ENCODE measurements at regions not wholly inside any gene's neighbourhood (a gene's known extent, or its start where the extent isn't known, plus 50 kb on each side); places are given as distances from the start of the nearest gene placed in this dataset.

- no peak for DNase-seq (ENCODE audit: low read depth in 3 of 3, low spot score in 2 of 3)
These were observed 558.7 kb downstream of the SPRY1 start for GRCh38 chr4:123955167-123955800.

GRCh38 chr4:123956204-123956603 lies 559.6 kb downstream of the SPRY1 start:
- DNase-seq (ENCODE audit: low read depth in 3 of 3, low spot score in 2 of 3), result no peak

- no peak for DNase-seq (ENCODE audit: low read depth in 3 of 3, low spot score in 2 of 3)
These were observed 570.6 kb downstream of the SPRY1 start for GRCh38 chr4:123966990-123967769.

GRCh38 chr4:123972031-123972430 lies 575.4 kb downstream of the SPRY1 start:
- DNase-seq (ENCODE audit: low read depth in 3 of 3, low spot score in 2 of 3), result no peak

GRCh38 chr4:123974386-123975149 lies 578.0 kb downstream of the SPRY1 start:
- no peak for DNase-seq (ENCODE audit: low read depth in 3 of 3, low spot score in 2 of 3)

- peak in 1 of 3 donors; percentile 32 for DNase-seq (ENCODE audit: low read depth in 3 of 3, low spot score in 2 of 3)
These were observed 579.7 kb downstream of the SPRY1 start for GRCh38 chr4:123976285-123976684.

- no peak for DNase-seq (ENCODE audit: low read depth in 3 of 3, low spot score in 2 of 3)
These were observed 580.2 kb downstream of the SPRY1 start for GRCh38 chr4:123976819-123977218.

GRCh38 chr4:123977641-123978081 lies 581.1 kb downstream of the SPRY1 start:
- no peak for DNase-seq (ENCODE audit: low read depth in 3 of 3, low spot score in 2 of 3)

- DNase-seq (ENCODE audit: low read depth in 3 of 3, low spot score in 2 of 3), result no peak
These were observed 582.0 kb downstream of the SPRY1 start for GRCh38 chr4:123978637-123979036.

- no peak for DNase-seq (ENCODE audit: low read depth in 3 of 3, low spot score in 2 of 3)
These were observed 584.2 kb downstream of the SPRY1 start for GRCh38 chr4:123980736-123981300.

- DNase-seq (ENCODE audit: low read depth in 3 of 3, low spot score in 2 of 3), result no peak
These were observed 588.3 kb downstream of the SPRY1 start for GRCh38 chr4:123984886-123985285.

GRCh38 chr4:123986268-123986798 lies 589.7 kb downstream of the SPRY1 start:
- peak in 1 of 3 donors; percentile 31 for DNase-seq (ENCODE audit: low read depth in 3 of 3, low spot score in 2 of 3)

- DNase-seq (ENCODE audit: low read depth in 3 of 3, low spot score in 2 of 3), result no peak
These were observed 590.8 kb downstream of the SPRY1 start for GRCh38 chr4:123987408-123987807.

- DNase-seq (ENCODE audit: low read depth in 3 of 3, low spot score in 2 of 3), result no peak
These were observed 593.8 kb downstream of the SPRY1 start for GRCh38 chr4:123990310-123990870.

GRCh38 chr4:123994917-123995316 lies 598.3 kb downstream of the SPRY1 start:
- DNase-seq (ENCODE audit: low read depth in 3 of 3, low spot score in 2 of 3), result no peak

- no peak for DNase-seq (ENCODE audit: low read depth in 3 of 3, low spot score in 2 of 3)
These were observed 599.3 kb downstream of the SPRY1 start for GRCh38 chr4:123995936-123996335.

- DNase-seq (ENCODE audit: low read depth in 3 of 3, low spot score in 2 of 3), result no peak
These were observed 600.3 kb downstream of the SPRY1 start for GRCh38 chr4:123996718-123997510.

GRCh38 chr4:123997776-123998449 lies 601.3 kb downstream of the SPRY1 start:
- DNase-seq (ENCODE audit: low read depth in 3 of 3, low spot score in 2 of 3), result no peak

- DNase-seq (ENCODE audit: low read depth in 3 of 3, low spot score in 2 of 3), result no peak
These were observed 603.6 kb downstream of the SPRY1 start for GRCh38 chr4:124000233-124000632.

All from right renal cortex interstitium (tissue), 3 donors.